HCT116 (cell line): ENCODE measurements at regions not wholly inside any gene's neighbourhood (a gene's known extent, or its start where the extent isn't known, plus 50 kb on each side); places are given as distances from the start of the nearest gene placed in this dataset.

Source experiments
- ATF3 ChIP-seq: IDR thresholded peaks from 2 replicates; pipeline ENCODE4 v1.6.1; 2012
- CTCF ChIP-seq, 3 experiments: fragments of 200-600 bp in 1 of 3; sonication (generic) in 1 of 3; IDR thresholded peaks in 2 of 3; conservative IDR thresholded peaks in 1 of 3; 2 replicates each; pipeline ENCODE4 v1.5.1; 2012 to 2017; ENCODE audit warnings: low read depth in 2 of 3, low read length in 2 of 3, antibody characterized with exemption in 1 of 3, borderline replicate concordance in 1 of 3, control low read depth in 1 of 3, mild to moderate bottlenecking in 1 of 3, mixed read lengths in 1 of 3, mixed run types in 1 of 3, moderate library complexity in 1 of 3; ENCODE audit not compliant: insufficient read depth in 1 of 3
- EZH2 ChIP-seq: fragments of 200-600 bp; sonication (generic); IDR thresholded peaks from 2 replicates; pipeline ENCODE4 v1.6.1; 2017; ENCODE audit warnings: antibody characterized with exemption, mixed run types
- EZH2phosphoT487 ChIP-seq: fragments of 200-600 bp; IDR thresholded peaks from 2 replicates; pipeline ENCODE4 v1.6.1; 2018; ENCODE audit warnings: antibody characterized with exemption, borderline replicate concordance
- JUND ChIP-seq: IDR thresholded peaks from 2 replicates; pipeline ENCODE4 v1.6.1; 2012
- POLR2A ChIP-seq: IDR thresholded peaks from 2 replicates; pipeline ENCODE4 v1.7.0; 2011; ENCODE audit warnings: borderline replicate concordance; ENCODE audit not compliant: insufficient read depth, insufficient read length; ENCODE audit errors: extremely low read depth
- POLR2AphosphoS5 ChIP-seq: IDR thresholded peaks from 2 replicates; pipeline ENCODE4 v1.6.1; 2011; ENCODE audit warnings: mild to moderate bottlenecking, low read depth, low read length, moderate library complexity
- RAD21 ChIP-seq: IDR thresholded peaks from 2 replicates; pipeline ENCODE4 v1.6.1; 2012; ENCODE audit warnings: low read depth, mild to moderate bottlenecking
- REST ChIP-seq: IDR thresholded peaks from 2 replicates; pipeline ENCODE4 v1.6.1; 2012; ENCODE audit warnings: low read depth
- SRF ChIP-seq: IDR thresholded peaks from 2 replicates; pipeline ENCODE4 v1.6.1; 2012; ENCODE audit warnings: low read depth
- YY1 ChIP-seq: IDR thresholded peaks from 2 replicates; pipeline ENCODE4 v1.6.1; 2011; ENCODE audit warnings: low read length, low read depth, moderate library complexity, mild to moderate bottlenecking; ENCODE audit not compliant: insufficient replicate concordance; ENCODE audit errors: extremely low read depth
- ZNF274 ChIP-seq: fragments of 200-500 bp; sonication (Bioruptor generic); IDR thresholded peaks from 2 replicates; pipeline ENCODE4 v1.6.1; 2014; ENCODE audit warnings: mild to moderate bottlenecking, low read depth, low read length, inconsistent platforms
- TF ChIP-seq, protein P1 (sequence below): IDR thresholded peaks from 2 replicates; pipeline ENCODE4 v1.6.1; 2012

GRCh38 chr3:30333143-30333542 lies 273.3 kb upstream of the TGFBR2 start:
- no peak for TF ChIP-seq RAD21
- no peak for TF ChIP-seq CTCF (IDR thresholded peaks at IDR 0.05 in 2 of 3, conservative IDR thresholded peaks at IDR 0.05 in 1 of 3; ENCODE audit: borderline replicate concordance in 1 of 3, insufficient read depth in 1 of 3, low read depth in 2 of 3, low read length in 2 of 3)
- no peak for TF ChIP-seq SRF
- TF ChIP-seq POLR2A = no peak
- no peak for TF ChIP-seq POLR2AphosphoS5
- TF ChIP-seq JUND = no peak
- no peak for TF ChIP-seq ZNF274
- TF ChIP-seq, protein P1, sequence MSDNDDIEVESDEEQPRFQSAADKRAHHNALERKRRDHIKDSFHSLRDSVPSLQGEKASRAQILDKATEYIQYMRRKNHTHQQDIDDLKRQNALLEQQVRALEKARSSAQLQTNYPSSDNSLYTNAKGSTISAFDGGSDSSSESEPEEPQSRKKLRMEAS = no peak
- no peak for TF ChIP-seq ATF3
- no peak for TF ChIP-seq EZH2
- no peak for TF ChIP-seq YY1
- no peak for TF ChIP-seq EZH2phosphoT487
- no peak for TF ChIP-seq REST
